K562 (cell line): ENCODE measurements at regions not wholly inside any gene's neighbourhood (a gene's known extent, or its start where the extent isn't known, plus 50 kb on each side); places are given as distances from the start of the nearest gene placed in this dataset.

Source experiments
- ATAC-seq: fragments of 200-7000 bp; cut with Tn5 transposase; 3 replicates; pipeline ENCODE4 v1.9.1; 2020; ENCODE audit warnings: moderate library complexity
- BruUV-seq: library from RNA; stranded (reverse); fragments of 400-500 nt; replicated peaks from 2 replicates; lab custom pipeline; 2021; lab: Mats Ljungman, UMichigan
- CTCF ChIA-PET: fragments of 300-600 bp; formaldehyde crosslinking; extraction: SDS; loops from one replicate; lab custom pipeline; 2021; ENCODE audit warnings: low intra/inter-chr PET ratio; lab: Yijun Ruan, JAX
- POLR2A ChIA-PET: fragments of 300-600, 350-650 bp; sonication (Branson Sonifier 250); formaldehyde crosslinking; extraction: SDS; loops from one replicate; lab custom pipeline; 2021; ENCODE audit warnings: antibody characterized with exemption, inconsistent platforms; lab: Yijun Ruan, JAX
- DNase-seq, 4 experiments: peaks; one replicate each; pipeline versions ENCODE4 v3.0.0 to v3.0.0-alpha.2; 2011 to 2018; ENCODE audit warnings: low spot score in 3 of 4, mixed read lengths in 3 of 4; ENCODE audit errors: extremely low read depth in 1 of 4
- FAIRE-seq: peaks from 2 replicates; lab custom pipeline; 2011; peaks lifted over from hg19 to GRCh38; lab: Jason Lieb, UNC
- H2AFZ ChIP-seq: 2 replicates; pipeline ENCODE4 v1.6.0; 2011; ENCODE audit warnings: low read depth, low read length, control low read depth, inconsistent platforms
- H3K27ac ChIP-seq: fragments of 200-600 bp; 3 replicates; pipeline ENCODE4 v1.8.0; 2011; ENCODE audit warnings: low read depth, mild to moderate bottlenecking, control low read depth, inconsistent platforms, low read length, moderate library complexity, mixed read lengths; ENCODE audit errors: extremely low read depth
- H3K27me3 ChIP-seq, 2 experiments: fragments of 300-600 bp in 1 of 2; 2 replicates in 1 of 2; 3 replicates in 1 of 2; pipeline versions ENCODE4 v1.6.0 to v1.8.0; 2011; ENCODE audit warnings: inconsistent platforms in 2 of 2, low read length in 2 of 2, mild to moderate bottlenecking in 1 of 2, mixed read lengths in 1 of 2, moderate library complexity in 1 of 2; ENCODE audit not compliant: control insufficient read depth in 2 of 2, insufficient read depth in 2 of 2
- H3K36me3 ChIP-seq: fragments of 300-600 bp; 3 replicates; pipeline ENCODE4 v1.8.0; 2011; ENCODE audit warnings: mild to moderate bottlenecking, low read length, inconsistent platforms; ENCODE audit not compliant: control insufficient read depth, insufficient read depth
- H3K4me1 ChIP-seq, 2 experiments: fragments of 200-600 bp in 1 of 2; replicated peaks in 1 of 2; 2 replicates in 1 of 2; 3 replicates in 1 of 2; pipeline versions ENCODE4 v1.5.1 to v1.8.0; 2011; ENCODE audit warnings: inconsistent platforms in 2 of 2, low read length in 2 of 2, mild to moderate bottlenecking in 1 of 2, mixed read lengths in 1 of 2, moderate library complexity in 1 of 2; ENCODE audit not compliant: control insufficient read depth in 2 of 2, insufficient read depth in 2 of 2
- H3K4me2 ChIP-seq: 2 replicates; pipeline ENCODE4 v1.6.1; 2011; ENCODE audit warnings: low read length, control low read depth, inconsistent platforms, mixed read lengths; ENCODE audit not compliant: insufficient read depth
- H3K4me3 ChIP-seq: fragments of 200-600 bp; sonication (generic), shearing (Covaris generic); 2 replicates; pipeline ENCODE4 v1.5.1; 2016; ENCODE audit warnings: control low read depth, inconsistent platforms
- H3K79me2 ChIP-seq: fragments of 200-600 bp; 3 replicates; pipeline ENCODE4 v1.8.0; 2011; ENCODE audit warnings: low read length, inconsistent platforms; ENCODE audit not compliant: control insufficient read depth, insufficient read depth
- H3K9ac ChIP-seq, 2 experiments: 2 replicates each; pipeline versions ENCODE4 v1.6.0 to v1.6.1; 2011; ENCODE audit warnings: low read depth in 2 of 2, low read length in 2 of 2, control low read depth in 1 of 2, inconsistent platforms in 1 of 2, mild to moderate bottlenecking in 1 of 2, mixed read lengths in 1 of 2; ENCODE audit not compliant: insufficient read depth in 1 of 2
- H3K9me1 ChIP-seq: one replicate; pipeline ENCODE4 v1.6.0; 2011; ENCODE audit warnings: inconsistent platforms, mild to moderate bottlenecking, low read length, moderate library complexity; ENCODE audit not compliant: control insufficient read depth, insufficient read depth
- H3K9me3 ChIP-seq: replicated peaks from 2 replicates; pipeline ENCODE4 v1.5.1; 2011; ENCODE audit warnings: low read depth, low read length, inconsistent platforms; ENCODE audit not compliant: control insufficient read depth, insufficient read depth
- H4K20me1 ChIP-seq: replicated peaks from 2 replicates; pipeline ENCODE4 v1.6.1; 2011; ENCODE audit warnings: low read length, inconsistent platforms, mixed read lengths; ENCODE audit not compliant: control insufficient read depth, insufficient read depth
- BRD4 ChIP-seq: fragments of 200-600 bp; sonication (generic); IDR thresholded peaks from 2 replicates; pipeline ENCODE4 v1.6.1; 2017; ENCODE audit warnings: inconsistent platforms
- COPS2 ChIP-seq: fragments of 450-650 bp; conservative IDR thresholded peaks from 2 replicates; pipeline ENCODE4 v1.6.1; 2016; ENCODE audit warnings: mild to moderate bottlenecking, moderate library complexity
- ETV1 ChIP-seq: fragments of 450-650 bp; conservative IDR thresholded peaks from 2 replicates; pipeline ENCODE4 v1.6.1; 2016; ENCODE audit warnings: missing genetic modification characterization, control low read depth, low read depth, missing compliant biosample characterization
- MYC ChIP-seq, 2 experiments: fragments of 250-450 bp in 1 of 2; sonication (Bioruptor Pico) in 1 of 2; IDR thresholded peaks; 2 replicates each; pipeline versions ENCODE4 v1.5.1 to v1.6.1; 2012 to 2021; ENCODE audit warnings: low read depth in 2 of 2, borderline replicate concordance in 1 of 2, improper control_type of control experiment in 1 of 2, low read length in 1 of 2, mild to moderate bottlenecking in 1 of 2, moderate library complexity in 1 of 2
- MYNN ChIP-seq, 2 experiments: sonication (generic); formaldehyde crosslinking in 1 of 2; IDR thresholded peaks; 2 replicates each; pipeline versions ENCODE4 v1.5.0 to v1.6.1; 2016 to 2020; ENCODE audit warnings: antibody characterized with exemption in 1 of 2, missing genetic modification reagents in 1 of 2
- NCOA1 ChIP-seq: fragments of 450-650 bp; IDR thresholded peaks from 2 replicates; pipeline ENCODE4 v1.6.1; 2016; ENCODE audit warnings: low read depth
- NFXL1 ChIP-seq: fragments of 450-650 bp; formaldehyde crosslinking; IDR thresholded peaks from 2 replicates; pipeline ENCODE4 v1.4.0; 2021; ENCODE audit warnings: mild to moderate bottlenecking
- NR2F6 ChIP-seq: fragments of 450-650 bp; formaldehyde crosslinking; IDR thresholded peaks from 2 replicates; pipeline ENCODE4 v1.4.0; 2020; ENCODE audit warnings: mild to moderate bottlenecking
- PML ChIP-seq: IDR thresholded peaks from 2 replicates; pipeline ENCODE4 v1.6.1; 2012; ENCODE audit warnings: low read length, inconsistent platforms
- RBM34 ChIP-seq: fragments of 200-400 bp; formaldehyde crosslinking; IDR thresholded peaks from 2 replicates; pipeline ENCODE4 v1.6.1; 2018; ENCODE audit warnings: low read length, borderline replicate concordance; ENCODE audit not compliant: insufficient read depth
- ZKSCAN1 ChIP-seq: fragments of 150-350 bp; IDR thresholded peaks from 2 replicates; pipeline ENCODE4 v1.6.1; 2016; ENCODE audit warnings: low read depth, low read length
- ZNF507 ChIP-seq: conservative IDR thresholded peaks from 2 replicates; pipeline ENCODE4 v1.6.1; 2017; ENCODE audit warnings: missing genetic modification characterization, missing compliant biosample characterization
- ZZZ3 ChIP-seq: fragments of 450-650 bp; IDR thresholded peaks from 2 replicates; pipeline ENCODE4 v1.6.1; 2016; ENCODE audit warnings: antibody characterized with exemption, mild to moderate bottlenecking, moderate library complexity
- WGBS: fragments of 100-300 bp; shearing (Covaris generic); methylation state at CpG from one replicate; pipeline ENCODE4 v1.1.6; 2016; ENCODE audit warnings: low coverage, mixed read lengths; ENCODE audit not compliant: insufficient coverage; ENCODE audit errors: missing lambda C conversion rate; 5-methylcytosine and 5-hydroxymethylcytosine counted together
- in situ Hi-C: fragments of 300-500 bp; cut with MboI; formaldehyde crosslinking; loops from 4 replicates; pipeline ENCODE4 v1.15.0; 2018; ENCODE audit warnings: inconsistent platforms, mixed read lengths
- intact Hi-C: fragments of 100-400 bp; cut with micrococcal nuclease; formaldehyde crosslinking; loops from 2 replicates; pipeline ENCODE4 v1.14.2; 2022
- TF ChIP-seq, protein P1 (sequence below), 2 experiments: fragments of 450-650 bp in 1 of 2; sonication (generic) in 1 of 2; formaldehyde crosslinking; conservative IDR thresholded peaks; 2 replicates each; pipeline versions ENCODE4 v1.4.0 to v1.8.1; 2020 to 2022; ENCODE audit warnings: mild to moderate bottlenecking in 1 of 2, missing genetic modification reagents in 1 of 2
- TF ChIP-seq, protein P2 (sequence below): sonication (generic); formaldehyde crosslinking; IDR thresholded peaks from 2 replicates; pipeline ENCODE4 v1.8.1; 2023; ENCODE audit warnings: mild to moderate bottlenecking, missing genetic modification reagents
- TF ChIP-seq, protein P3 (sequence below): fragments of 250-450 bp; sonication (Bioruptor Pico); IDR thresholded peaks from 2 replicates; pipeline ENCODE4 v1.4.0; 2020

DNA sequence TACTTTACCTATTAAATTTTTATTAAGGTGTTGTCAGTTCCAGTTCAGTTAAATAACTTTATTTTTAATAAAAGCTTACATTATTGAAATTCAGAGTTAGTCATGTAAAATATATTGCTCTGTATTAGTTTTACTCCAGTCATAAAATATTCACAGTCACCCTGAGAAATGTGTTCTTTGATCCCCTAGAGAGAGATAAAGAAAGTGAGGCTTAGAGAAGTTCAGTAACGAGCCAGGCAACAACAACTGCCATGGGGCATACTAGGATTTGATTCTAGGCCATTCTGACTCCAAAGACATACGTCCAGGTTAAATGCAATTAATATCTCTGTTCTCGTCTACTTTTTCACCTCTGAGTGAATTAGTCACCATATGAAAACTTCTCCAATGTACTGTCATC, 761.9 kb upstream of the CXADR start (continued):
- TF ChIP-seq ZZZ3 = no peak
- TF ChIP-seq, all 486 proteins: peak for 0

DNA sequence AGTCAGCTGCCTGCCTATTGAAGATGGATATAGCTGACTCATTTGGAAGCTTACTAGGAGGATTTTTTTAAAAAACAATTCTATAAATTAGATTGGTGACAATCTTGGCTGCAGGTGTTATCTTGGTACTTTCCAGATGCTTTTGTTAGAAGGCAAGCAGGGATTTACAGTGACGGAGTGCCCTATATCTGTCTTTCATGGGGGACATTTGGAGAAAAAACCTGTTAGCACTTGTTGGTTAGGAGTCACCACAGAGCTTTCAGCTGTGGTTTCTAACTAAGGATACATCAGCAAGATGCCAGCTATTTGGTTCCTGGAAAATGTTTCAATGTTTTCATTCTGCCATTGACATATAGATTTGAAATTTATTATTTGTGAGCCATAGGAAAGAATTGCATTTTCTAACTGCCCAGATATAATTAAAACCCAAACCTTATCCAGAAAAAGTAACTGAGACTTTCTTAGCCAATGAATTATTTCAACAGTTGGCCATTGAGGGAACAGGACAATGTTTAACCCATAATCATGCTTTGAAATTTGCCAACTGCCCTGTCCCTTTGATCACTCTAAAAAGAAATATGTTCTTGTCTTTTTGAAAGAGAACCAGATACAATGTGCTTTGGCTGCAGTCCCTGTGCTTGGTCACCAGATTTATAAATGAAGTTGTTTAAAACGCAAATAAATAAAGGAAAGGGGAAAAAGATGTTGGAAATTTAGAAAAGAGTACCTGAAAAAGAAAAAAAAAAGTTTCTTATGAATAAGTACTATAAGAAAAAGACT, 761.0 kb upstream of the CXADR start:
- POLR2A ChIA-PET = no interaction called here
- no peak for ATAC-seq
- no peak for DNase-seq
- WGBS = 3% methylated on average over 2 of the region's 2 CpGs
- no peaks in the 10 kb centered on the region for H3K79me2 ChIP-seq
- no peak for FAIRE-seq
- intact Hi-C loops (no loop called here), in situ Hi-C loops (no loop called here)
- CTCF ChIA-PET = no interaction called here
- H3K36me3 ChIP-seq = no peaks in the 10 kb centered on the region
- H3K27me3 ChIP-seq = no peaks in the 10 kb centered on the region
- H3K4me1 ChIP-seq = no peaks in the 10 kb centered on the region
- H3K27ac ChIP-seq = no peak overlapping the region
- no peaks in the 10 kb centered on the region for H3K9me3 ChIP-seq
- no TSS peak for BruUV-seq
- no peaks in the 10 kb centered on the region for H4K20me1 ChIP-seq
- no peaks in the 10 kb centered on the region for H3K9me1 ChIP-seq
- H3K4me3 ChIP-seq = no peak overlapping the region
- no peak overlapping the region for H3K9ac ChIP-seq
- H3K4me2 ChIP-seq = no peak overlapping the region
- no peak overlapping the region for H2AFZ ChIP-seq
- TF ChIP-seq, protein P1, sequence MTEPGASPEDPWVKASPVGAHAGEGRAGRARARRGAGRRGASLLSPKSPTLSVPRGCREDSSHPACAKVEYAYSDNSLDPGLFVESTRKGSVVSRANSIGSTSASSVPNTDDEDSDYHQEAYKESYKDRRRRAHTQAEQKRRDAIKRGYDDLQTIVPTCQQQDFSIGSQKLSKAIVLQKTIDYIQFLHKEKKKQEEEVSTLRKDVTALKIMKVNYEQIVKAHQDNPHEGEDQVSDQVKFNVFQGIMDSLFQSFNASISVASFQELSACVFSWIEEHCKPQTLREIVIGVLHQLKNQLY (CRISPR knock-in tag; conservative IDR thresholded peaks at IDR 0.05) = no peak
- TF ChIP-seq ZNF507 (no peak), MYC (IDR thresholded peaks at IDR 0.05; ENCODE audit: low read depth, low read length) (no peak), MYC (CRISPR knock-in tag; IDR thresholded peaks at IDR 0.05; ENCODE audit: borderline replicate concordance, low read depth) (no peak), COPS2 (no peak), MYNN (IDR thresholded peaks at IDR 0.05) (no peak), MYNN (CRISPR knock-in tag; IDR thresholded peaks at IDR 0.05) (no peak), ETV1 (no peak), NR2F6 (CRISPR knock-in tag) (no peak), NFXL1 (CRISPR knock-in tag) (no peak), RBM34 (no peak), ZKSCAN1 (no peak), BRD4 (no peak), NCOA1 (no peak), PML (no peak)
- TF ChIP-seq, protein P2, sequence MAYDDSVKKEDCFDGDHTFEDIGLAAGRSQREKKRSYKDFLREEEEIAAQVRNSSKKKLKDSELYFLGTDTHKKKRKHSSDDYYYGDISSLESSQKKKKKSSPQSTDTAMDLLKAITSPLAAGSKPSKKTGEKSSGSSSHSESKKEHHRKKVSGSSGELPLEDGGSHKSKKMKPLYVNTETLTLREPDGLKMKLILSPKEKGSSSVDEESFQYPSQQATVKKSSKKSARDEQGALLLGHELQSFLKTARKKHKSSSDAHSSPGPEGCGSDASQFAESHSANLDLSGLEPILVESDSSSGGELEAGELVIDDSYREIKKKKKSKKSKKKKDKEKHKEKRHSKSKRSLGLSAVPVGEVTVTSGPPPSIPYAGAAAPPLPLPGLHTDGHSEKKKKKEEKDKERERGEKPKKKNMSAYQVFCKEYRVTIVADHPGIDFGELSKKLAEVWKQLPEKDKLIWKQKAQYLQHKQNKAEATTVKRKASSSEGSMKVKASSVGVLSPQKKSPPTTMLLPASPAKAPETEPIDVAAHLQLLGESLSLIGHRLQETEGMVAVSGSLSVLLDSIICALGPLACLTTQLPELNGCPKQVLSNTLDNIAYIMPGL (CRISPR knock-in tag) = no peak
- TF ChIP-seq, protein P3, sequence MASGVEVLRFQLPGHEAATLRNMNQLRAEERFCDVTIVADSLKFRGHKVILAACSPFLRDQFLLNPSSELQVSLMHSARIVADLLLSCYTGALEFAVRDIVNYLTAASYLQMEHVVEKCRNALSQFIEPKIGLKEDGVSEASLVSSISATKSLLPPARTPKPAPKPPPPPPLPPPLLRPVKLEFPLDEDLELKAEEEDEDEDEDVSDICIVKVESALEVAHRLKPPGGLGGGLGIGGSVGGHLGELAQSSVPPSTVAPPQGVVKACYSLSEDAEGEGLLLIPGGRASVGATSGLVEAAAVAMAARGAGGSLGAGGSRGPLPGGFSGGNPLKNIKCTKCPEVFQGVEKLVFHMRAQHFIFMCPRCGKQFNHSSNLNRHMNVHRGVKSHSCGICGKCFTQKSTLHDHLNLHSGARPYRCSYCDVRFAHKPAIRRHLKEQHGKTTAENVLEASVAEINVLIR (CRISPR knock-in tag) = no peak
